GM23338 (cell line): ENCODE measurements at regions not wholly inside any gene's neighbourhood (a gene's known extent, or its start where the extent isn't known, plus 50 kb on each side); places are given as distances from the start of the nearest gene placed in this dataset.

ENCODE experiments used
- ATAC-seq: fragments of 200-7000 bp; cut with Tn5 transposase; 3 replicates; pipeline ENCODE4 v1.9.1; 2020
- DNase-seq: peaks from one replicate; pipeline ENCODE4 v3.0.0-alpha.2; 2015; ENCODE audit warnings: low spot score
- H2AFZ ChIP-seq: fragments of 200-600 bp; sonication (generic); 2 replicates; pipeline ENCODE4 v1.8.0; 2016; ENCODE audit warnings: antibody characterized with exemption, mild to moderate bottlenecking, moderate library complexity
- H3F3A ChIP-seq: fragments of 200-600 bp; sonication (generic); replicated peaks from 2 replicates; pipeline ENCODE4 v1.8.0; 2017; ENCODE audit warnings: antibody characterized with exemption, mixed run types, low read depth
- H3K27ac ChIP-seq: fragments of 200-600 bp; sonication (generic); 2 replicates; pipeline ENCODE4 v1.6.1; 2016; ENCODE audit warnings: low read depth
- H3K27me3 ChIP-seq: fragments of 200-600 bp; sonication (generic); 2 replicates; pipeline ENCODE4 v1.8.0; 2016; ENCODE audit warnings: mild to moderate bottlenecking, mixed run types, moderate library complexity; ENCODE audit not compliant: insufficient read depth
- H3K36me3 ChIP-seq: fragments of 200-600 bp; sonication (generic); 2 replicates; pipeline ENCODE4 v1.8.0; 2016; ENCODE audit warnings: mild to moderate bottlenecking; ENCODE audit not compliant: insufficient read depth
- H3K4me1 ChIP-seq: fragments of 200-600 bp; sonication (generic); 2 replicates; pipeline ENCODE4 v1.8.0; 2016; ENCODE audit warnings: mild to moderate bottlenecking, moderate library complexity; ENCODE audit not compliant: insufficient read depth
- H3K4me2 ChIP-seq: fragments of 200-600 bp; sonication (generic); 2 replicates; pipeline ENCODE4 v1.7.1; 2017; ENCODE audit warnings: mixed run types
- H3K4me3 ChIP-seq: fragments of 200-600 bp; sonication (generic); 2 replicates; pipeline ENCODE4 v1.6.1; 2016; ENCODE audit warnings: mixed run types
- H3K79me2 ChIP-seq: fragments of 200-600 bp; sonication (generic); replicated peaks from 2 replicates; pipeline ENCODE4 v1.8.0; 2017; ENCODE audit warnings: mild to moderate bottlenecking; ENCODE audit not compliant: insufficient read depth
- H3K9me2 ChIP-seq: fragments of 200-600 bp; sonication (generic); 2 replicates; pipeline ENCODE4 v1.8.0; 2017; ENCODE audit not compliant: insufficient read depth
- H4K20me1 ChIP-seq: fragments of 200-600 bp; sonication (generic); replicated peaks from 2 replicates; pipeline ENCODE4 v1.8.0; 2017; ENCODE audit warnings: mild to moderate bottlenecking; ENCODE audit not compliant: insufficient read depth
- H3K27ac Mint-ChIP-seq: 2 replicates; pipeline ENCODE4 v1.8.0; 2020; ENCODE audit warnings: inconsistent platforms, mild to moderate bottlenecking, moderate library complexity, mixed read lengths
- H3K27me3 Mint-ChIP-seq: 3 replicates; pipeline ENCODE4 v1.8.0; 2022; ENCODE audit warnings: low read depth, mild to moderate bottlenecking, moderate library complexity, mixed read lengths, inconsistent platforms; ENCODE audit not compliant: insufficient read depth, poor library complexity
- H3K36me3 Mint-ChIP-seq: 3 replicates; pipeline ENCODE4 v1.8.0; 2021; ENCODE audit warnings: low read depth, mild to moderate bottlenecking, inconsistent platforms, moderate library complexity, mixed read lengths
- H3K4me1 Mint-ChIP-seq: 3 replicates; pipeline ENCODE4 v1.8.0; 2020; ENCODE audit warnings: mild to moderate bottlenecking, inconsistent platforms, mixed read lengths
- H3K4me3 Mint-ChIP-seq: 3 replicates; pipeline ENCODE4 v1.8.0; 2021; ENCODE audit warnings: moderate library complexity, mild to moderate bottlenecking, inconsistent platforms, mixed read lengths
- H3K9me3 Mint-ChIP-seq: 3 replicates; pipeline ENCODE4 v1.8.0; 2020; ENCODE audit warnings: moderate library complexity, mild to moderate bottlenecking, inconsistent platforms, mixed read lengths
- CREB1 ChIP-seq: fragments of 250-450 bp; sonication (Bioruptor Pico); IDR thresholded peaks from 2 replicates; pipeline ENCODE4 v1.5.0; 2020; ENCODE audit warnings: low read depth, mild to moderate bottlenecking, moderate library complexity
- CTCF ChIP-seq, 2 experiments: fragments of 200-600 bp in 1 of 2; sonication (generic) in 1 of 2; conservative IDR thresholded peaks; 2 replicates each; pipeline versions ENCODE4 v1.5.1 to v1.6.1; 2016 to 2017; ENCODE audit warnings: antibody characterized with exemption in 2 of 2, low read depth in 2 of 2, mild to moderate bottlenecking in 2 of 2, moderate library complexity in 1 of 2
- ETS1 ChIP-seq: IDR thresholded peaks from 2 replicates; pipeline ENCODE4 v1.6.1; 2016; ENCODE audit warnings: antibody characterized with exemption
- EZH2 ChIP-seq: fragments of 200-600 bp; sonication (generic); IDR thresholded peaks from one replicate; pipeline ENCODE4 v1.8.0; 2017; ENCODE audit warnings: antibody characterized with exemption, mild to moderate bottlenecking, low read depth; ENCODE audit not compliant: unreplicated experiment
- EZH2phosphoT487 ChIP-seq: fragments of 200-600 bp; sonication (generic); IDR thresholded peaks from one replicate; pipeline ENCODE4 v1.8.1; 2018; ENCODE audit warnings: antibody characterized with exemption; ENCODE audit not compliant: unreplicated experiment
- JUNB ChIP-seq: IDR thresholded peaks from one replicate; pipeline ENCODE4 v1.6.1; 2016; ENCODE audit warnings: antibody characterized with exemption; ENCODE audit not compliant: unreplicated experiment
- NANOG ChIP-seq: IDR thresholded peaks from 2 replicates; pipeline ENCODE4 v1.6.1; 2016; ENCODE audit warnings: antibody characterized with exemption, borderline replicate concordance
- POLR2AphosphoS5 ChIP-seq: IDR thresholded peaks from 2 replicates; pipeline ENCODE4 v1.6.1; 2016; ENCODE audit warnings: antibody characterized with exemption, low read depth
- REST ChIP-seq: IDR thresholded peaks from one replicate; pipeline ENCODE4 v1.6.1; 2018; ENCODE audit warnings: antibody characterized with exemption; ENCODE audit not compliant: unreplicated experiment
- STAT1 ChIP-seq: IDR thresholded peaks from one replicate; pipeline ENCODE4 v1.6.1; 2016; ENCODE audit warnings: antibody characterized with exemption; ENCODE audit not compliant: unreplicated experiment
- ZNF114 ChIP-seq: fragments of 250-450 bp; sonication (Bioruptor Pico); IDR thresholded peaks from 2 replicates; pipeline ENCODE4 v1.5.0; 2020; ENCODE audit warnings: mild to moderate bottlenecking, moderate library complexity
- ZNF331 ChIP-seq: fragments of 250-450 bp; sonication (Bioruptor Pico); IDR thresholded peaks from 2 replicates; pipeline ENCODE4 v1.5.0; 2020; ENCODE audit warnings: low read depth, mild to moderate bottlenecking, moderate library complexity
- ZNF462 ChIP-seq: fragments of 250-450 bp; sonication (Bioruptor Pico); IDR thresholded peaks from 2 replicates; pipeline ENCODE4 v1.5.0; 2020; ENCODE audit warnings: mild to moderate bottlenecking, moderate library complexity

GRCh38 chr9:119803679-119804078 lies 434.4 kb upstream of the BRINP1 start:
- H3K27me3 Mint-ChIP-seq: peaks cover 2% of the 10 kb centered on the region
- no peaks in the 10 kb centered on the region for H3F3A ChIP-seq

More at GRCh38 chr9:119803679-119804078, 434.4 kb upstream of the BRINP1 start:
- Histone ChIP-seq H3K36me3 (no peaks in the 10 kb centered on the region), H4K20me1 (no peaks in the 10 kb centered on the region), H3K27me3 (no peaks in the 10 kb centered on the region), H3K9me2 (peaks cover 3% of the 10 kb centered on the region; the same call in 1 of the 2 replicates), H3K4me2 (no peak overlapping the region), H3K79me2 (no peaks in the 10 kb centered on the region), H3K27ac (no peak overlapping the region), H3K4me3 (no peak overlapping the region), H3K4me1 (no peaks in the 10 kb centered on the region), H2AFZ (no peak overlapping the region)
- Mint-ChIP-seq H3K4me3 (no peak overlapping the region), H3K36me3 (no peaks in the 10 kb centered on the region), H3K9me3 (no peaks in the 10 kb centered on the region), H3K27ac (no peak overlapping the region), H3K4me1 (peaks cover 6% of the 10 kb centered on the region; the same call in 2 of the 3 replicates)
- TF ChIP-seq EZH2phosphoT487 (no peak), JUNB (no peak), EZH2 (no peak), REST (no peak), CTCF (conservative IDR thresholded peaks at IDR 0.05; ENCODE audit: low read depth in 2 of 2) (no peak), STAT1 (no peak), ZNF114 (CRISPR knock-in tag) (no peak), NANOG (no peak), ZNF462 (CRISPR knock-in tag) (no peak), ZNF331 (CRISPR knock-in tag) (no peak), ETS1 (no peak), CREB1 (no peak), POLR2AphosphoS5 (no peak)
- ATAC-seq (no peak), DNase-seq (no peak)
